Trophoblast cell (in vitro differentiated cells and primary cell): ENCODE measurements at regions not wholly inside any gene's neighbourhood (a gene's known extent, or its start where the extent isn't known, plus 50 kb on each side); places are given as distances from the start of the nearest gene placed in this dataset.

Source experiments
- DNase-seq, 2 donors: peaks; one replicate each; pipeline ENCODE4 v3.0.0-alpha.2; 2016
- H2AFZ ChIP-seq: 2 replicates; pipeline ENCODE4 v1.6.1; 2013; ENCODE audit warnings: low read length, moderate library complexity, mild to moderate bottlenecking; ENCODE audit not compliant: insufficient read depth, poor library complexity
- H2AK5ac ChIP-seq: 2 replicates; pipeline ENCODE4 v1.6.1; 2013; ENCODE audit warnings: mild to moderate bottlenecking, low read length
- H2BK120ac ChIP-seq: 2 replicates; pipeline ENCODE4 v1.6.1; 2013; ENCODE audit warnings: low read length, mild to moderate bottlenecking, moderate library complexity; ENCODE audit not compliant: insufficient read depth, poor library complexity
- H2BK12ac ChIP-seq: 2 replicates; pipeline ENCODE4 v1.6.1; 2013; ENCODE audit warnings: mild to moderate bottlenecking, low read length, moderate library complexity
- H2BK5ac ChIP-seq: 2 replicates; pipeline ENCODE4 v1.6.1; 2013; ENCODE audit warnings: low read length, low read depth, moderate library complexity, mild to moderate bottlenecking; ENCODE audit not compliant: poor library complexity
- H3K14ac ChIP-seq: 2 replicates; pipeline ENCODE4 v1.6.1; 2013; ENCODE audit warnings: mild to moderate bottlenecking, low read length
- H3K18ac ChIP-seq: 2 replicates; pipeline ENCODE4 v1.6.1; 2013; ENCODE audit warnings: mild to moderate bottlenecking, low read length
- H3K23ac ChIP-seq: 2 replicates; pipeline ENCODE4 v1.6.1; 2013; ENCODE audit warnings: low read length
- H3K27ac ChIP-seq: 2 replicates; pipeline ENCODE4 v1.5.1; 2013; ENCODE audit warnings: low read depth, mild to moderate bottlenecking, inconsistent platforms, low read length, moderate library complexity
- H3K27me3 ChIP-seq: 2 replicates; pipeline ENCODE4 v1.6.1; 2013; ENCODE audit warnings: inconsistent platforms, mild to moderate bottlenecking, low read length, moderate library complexity; ENCODE audit not compliant: insufficient read depth
- H3K36me3 ChIP-seq, 2 experiments: 1 replicate in 1 of 2; 2 replicates in 1 of 2; pipeline ENCODE4 v1.6.1; 2013; ENCODE audit warnings: low read length in 2 of 2, mild to moderate bottlenecking in 2 of 2, moderate library complexity in 1 of 2; ENCODE audit not compliant: insufficient read depth in 2 of 2, control insufficient read depth in 1 of 2
- H3K4ac ChIP-seq: 2 replicates; pipeline ENCODE4 v1.6.1; 2013; ENCODE audit warnings: low read depth, mild to moderate bottlenecking, low read length, moderate library complexity
- H3K4me1 ChIP-seq, 2 experiments: 1 replicate in 1 of 2; 2 replicates in 1 of 2; pipeline ENCODE4 v1.6.1; 2013; ENCODE audit warnings: low read length in 2 of 2, mild to moderate bottlenecking in 2 of 2, moderate library complexity in 1 of 2; ENCODE audit not compliant: insufficient read depth in 2 of 2, control insufficient read depth in 1 of 2
- H3K4me2 ChIP-seq: 2 replicates; pipeline ENCODE4 v1.6.1; 2013; ENCODE audit warnings: inconsistent platforms, mild to moderate bottlenecking, low read length, moderate library complexity
- H3K4me3 ChIP-seq: 2 replicates; pipeline ENCODE4 v1.5.1; 2013; ENCODE audit warnings: mild to moderate bottlenecking, low read depth, low read length, inconsistent platforms
- H3K79me1 ChIP-seq: one replicate; pipeline ENCODE4 v1.6.1; 2013; ENCODE audit warnings: low read length
- H3K79me2 ChIP-seq: 2 replicates; pipeline ENCODE4 v1.6.1; 2013; ENCODE audit warnings: low read length, mild to moderate bottlenecking; ENCODE audit not compliant: control insufficient read depth, insufficient read depth, poor library complexity
- H3K9ac ChIP-seq: 2 replicates; pipeline ENCODE4 v1.6.1; 2013; ENCODE audit warnings: mild to moderate bottlenecking, low read length
- H3K9me3 ChIP-seq: 2 replicates; pipeline ENCODE4 v1.6.1; 2013; ENCODE audit warnings: low read depth, mild to moderate bottlenecking, control low read depth, inconsistent platforms, low read length; ENCODE audit not compliant: insufficient read depth
- H4K12ac ChIP-seq: 2 replicates; pipeline ENCODE4 v1.6.1; 2013; ENCODE audit warnings: low read depth, mild to moderate bottlenecking, low read length, moderate library complexity
- H4K8ac ChIP-seq: 2 replicates; pipeline ENCODE4 v1.6.1; 2013; ENCODE audit warnings: low read depth, mild to moderate bottlenecking, low read length, moderate library complexity
- H4K91ac ChIP-seq: one replicate; pipeline ENCODE4 v1.6.1; 2013; ENCODE audit warnings: low read depth, mild to moderate bottlenecking, low read length, moderate library complexity
- WGBS: extraction: QIAGEN DNeasy Blood & Tissue Kit; methylation state at CpG from one replicate; pipeline ENCODE4 v1.1.7; 2013; ENCODE audit warnings: missing lambda C conversion rate; ENCODE audit not compliant: insufficient read length, insufficient coverage; ENCODE audit errors: extremely low coverage; 5-methylcytosine and 5-hydroxymethylcytosine counted together

DNA sequence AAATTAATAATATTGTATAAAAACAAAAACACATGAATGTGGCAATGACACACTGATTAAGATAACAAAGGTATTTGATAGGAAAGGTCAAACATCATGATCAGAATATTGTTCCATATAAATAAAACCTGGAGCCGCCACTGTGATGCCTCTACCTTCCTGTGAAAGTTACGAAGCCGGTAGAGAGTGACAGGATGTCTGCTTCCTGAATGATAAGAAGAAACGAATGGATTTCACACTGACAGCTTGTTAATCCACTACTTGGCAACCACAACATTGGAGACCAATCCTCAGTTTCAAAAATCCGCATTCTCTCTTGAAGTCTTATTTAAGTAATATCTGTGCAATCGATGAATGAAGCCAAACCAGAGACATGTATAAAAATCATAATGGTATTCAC, 315.1 kb downstream of the HDGFL1 start:
- Histone ChIP-seq H2AK5ac (no peak overlapping the region), H4K12ac (no peak overlapping the region), H4K91ac (no peak overlapping the region), H3K79me1 (peaks cover 2% of the 10 kb centered on the region), H3K4me3 (no peak overlapping the region), H3K9ac (no peak overlapping the region), H3K9me3 (no peaks in the 10 kb centered on the region), H3K23ac (no peak overlapping the region), H3K36me3 (no peaks in the 10 kb centered on the region), H3K4me2 (no peak overlapping the region), H3K79me2 (no peaks in the 10 kb centered on the region), H2AFZ (no peak overlapping the region), H2BK5ac (no peak overlapping the region), H3K4ac (no peak overlapping the region), H3K27me3 (no peaks in the 10 kb centered on the region), H2BK12ac (no peak overlapping the region), H3K4me1 (peaks cover 2 to 5% of the 10 kb centered on the region in 2 experiments), H3K18ac (no peak overlapping the region), H3K27ac (no peak overlapping the region), H4K8ac (no peak overlapping the region), H2BK120ac (no peak overlapping the region), H3K14ac (no peak overlapping the region)
- DNase-seq: no peak
- no CpG with 5 or more reads among the region's 6 CpGs for WGBS

GRCh38 chr6:22886650-22887581, 317.6 kb downstream of the HDGFL1 start:
- Histone ChIP-seq H2BK12ac (no peak overlapping the region), H3K27me3 (no peaks in the 10 kb centered on the region), H3K9me3 (no peaks in the 10 kb centered on the region), H3K4me3 (no peak overlapping the region), H3K14ac (no peak overlapping the region), H3K36me3 (no peaks in the 10 kb centered on the region), H3K4me1 (peaks cover 2 to 3% of the 10 kb centered on the region in 2 experiments), H3K4me2 (no peak overlapping the region), H4K8ac (no peak overlapping the region), H2BK5ac (no peak overlapping the region), H3K79me2 (no peaks in the 10 kb centered on the region), H2BK120ac (no peak overlapping the region), H2AK5ac (no peak overlapping the region), H3K27ac (no peak overlapping the region), H3K9ac (no peak overlapping the region), H2AFZ (no peak overlapping the region), H4K91ac (no peak overlapping the region), H4K12ac (no peak overlapping the region), H3K23ac (no peak overlapping the region), H3K79me1 (peaks cover 2% of the 10 kb centered on the region), H3K4ac (no peak overlapping the region), H3K18ac (no peak overlapping the region)
- peak; percentile 11 to 57 for DNase-seq
- no CpG with 5 or more reads among the region's 10 CpGs for WGBS

GRCh38 chr6:22888163-22888752, 318.9 kb downstream of the HDGFL1 start:
- Histone ChIP-seq H3K9ac (no peak overlapping the region), H3K18ac (no peak overlapping the region), H2BK120ac (no peak overlapping the region), H4K8ac (no peak overlapping the region), H2AFZ (no peak overlapping the region), H3K23ac (no peak overlapping the region), H3K79me2 (no peaks in the 10 kb centered on the region), H2BK5ac (no peak overlapping the region), H3K4me1 (peaks cover 1 to 2% of the 10 kb centered on the region in 2 experiments), H3K27me3 (no peaks in the 10 kb centered on the region), H3K36me3 (no peaks in the 10 kb centered on the region), H3K9me3 (no peaks in the 10 kb centered on the region), H3K14ac (no peak overlapping the region), H4K91ac (no peak overlapping the region), H3K4ac (no peak overlapping the region), H3K4me2 (no peak overlapping the region), H2AK5ac (no peak overlapping the region), H3K27ac (no peak overlapping the region), H4K12ac (no peak overlapping the region), H3K4me3 (no peak overlapping the region), H3K79me1 (peaks cover 1% of the 10 kb centered on the region), H2BK12ac (no peak overlapping the region)
- WGBS: no CpG with 5 or more reads among the region's 3 CpGs
- no peak for DNase-seq

DNA sequence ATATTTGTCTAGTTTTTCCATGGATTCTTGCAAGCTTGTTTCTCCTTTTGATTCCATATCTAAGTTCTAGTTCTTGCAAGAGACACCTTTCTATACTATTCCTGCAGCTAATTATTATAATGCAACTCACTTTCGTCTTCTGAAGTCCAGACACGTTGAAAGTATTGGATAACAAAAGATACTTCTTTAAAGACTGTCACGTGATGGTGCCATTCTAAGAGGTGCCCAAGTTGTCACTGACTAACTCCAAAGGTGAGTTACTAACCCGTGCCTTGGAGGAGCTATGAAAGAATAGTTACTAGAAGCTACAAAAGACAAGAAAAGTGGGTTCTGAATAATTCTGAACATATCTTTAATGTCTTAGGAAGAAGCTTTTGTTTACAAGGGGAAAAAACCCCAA, 322.6 kb downstream of the HDGFL1 start:
- no peak for DNase-seq
- Histone ChIP-seq H3K9me3 (no peaks in the 10 kb centered on the region), H3K4me1 (no peaks in the 10 kb centered on the region), H3K27ac (no peak overlapping the region), H3K4me3 (no peak overlapping the region), H4K91ac (no peak overlapping the region), H3K36me3 (no peaks in the 10 kb centered on the region), H4K12ac (no peak overlapping the region), H3K9ac (no peak overlapping the region), H2BK5ac (no peak overlapping the region), H4K8ac (no peak overlapping the region), H3K27me3 (no peaks in the 10 kb centered on the region), H3K79me2 (no peaks in the 10 kb centered on the region), H3K14ac (no peak overlapping the region), H3K4me2 (no peak overlapping the region), H3K18ac (no peak overlapping the region), H2BK120ac (no peak overlapping the region), H3K23ac (no peak overlapping the region), H2AFZ (no peak overlapping the region), H3K79me1 (no peaks in the 10 kb centered on the region), H2AK5ac (no peak overlapping the region), H3K4ac (no peak overlapping the region), H2BK12ac (no peak overlapping the region)
- WGBS: no CpG with 5 or more reads among the region's 4 CpGs
